ENCODE measurements at regions not wholly inside any gene's neighbourhood (a gene's known extent, or its start where the extent isn't known, plus 50 kb on each side); places are given as distances from the start of the nearest gene placed in this dataset.
"Not testable (repeated sequence)": the region's sequence is repeated elsewhere in the genome, so short reads cannot be mapped to it uniquely, and the experiment has no call there.

- TF ChIP-seq CTCF, POLR2A (IDR thresholded peaks at IDR 0.05): not testable (repeated sequence)
Observed at GRCh38 chr4:177534841-177535240, 92.6 kb upstream of the AGA start.
